Tibial nerve (tissue), 3 donors: ENCODE measurements at regions not wholly inside any gene's neighbourhood (a gene's known extent, or its start where the extent isn't known, plus 50 kb on each side); places are given as distances from the start of the nearest gene placed in this dataset.

Experiments used
- EP300 ChIP-seq, 2 donors: sonication (generic); formaldehyde crosslinking; IDR thresholded peaks; one replicate each; pipeline ENCODE4 v1.6.1; 2017; ENCODE audit warnings: antibody characterized with exemption in 2 of 2, mild to moderate bottlenecking in 1 of 2
- POLR2A ChIP-seq, 2 donors: fragments of 450-650 bp; IDR thresholded peaks; one replicate each; pipeline ENCODE4 v1.6.1; 2017; ENCODE audit warnings: antibody characterized with exemption in 2 of 2, mild to moderate bottlenecking in 2 of 2, moderate library complexity in 2 of 2

GRCh38 chr17:72492941-72493340 lies 372.1 kb downstream of the SOX9 start:
- TF ChIP-seq EP300 (IDR thresholded peaks at IDR 0.05) (no peak), POLR2A (IDR thresholded peaks at IDR 0.05) (no peak)
